Putamen (tissue), 1 donor: ENCODE measurements at regions not wholly inside any gene's neighbourhood (a gene's known extent, or its start where the extent isn't known, plus 50 kb on each side); places are given as distances from the start of the nearest gene placed in this dataset.
"Not testable (repeated sequence)": the region's sequence is repeated elsewhere in the genome, so short reads cannot be mapped to it uniquely, and the experiment has no call there.

Source experiments
- DNase-seq: peaks from one replicate; pipeline ENCODE4 v3.0.0-alpha.2; 2016; ENCODE audit warnings: low spot score

DNA sequence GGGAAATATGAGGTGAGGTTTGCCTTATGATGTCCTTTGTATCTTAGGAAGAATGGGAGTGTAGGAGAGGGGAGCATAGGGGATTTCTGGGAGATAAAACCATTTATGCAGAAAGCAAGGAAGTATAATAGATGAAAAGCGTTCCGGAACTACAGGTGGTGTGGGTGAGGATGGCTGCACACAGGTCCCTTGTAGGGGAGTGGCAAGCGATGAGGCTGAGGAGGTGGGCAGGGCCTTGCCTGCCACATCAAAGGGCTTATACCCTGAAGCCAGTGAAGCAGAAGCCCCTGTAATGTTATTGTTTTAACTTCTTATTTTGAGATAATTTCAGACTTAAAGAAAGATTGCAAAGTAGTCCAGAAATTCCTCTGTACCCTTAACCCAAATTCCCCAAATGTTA is 107.3 kb upstream of the IKBKE start:
- not testable (repeated sequence) for DNase-seq

DNA sequence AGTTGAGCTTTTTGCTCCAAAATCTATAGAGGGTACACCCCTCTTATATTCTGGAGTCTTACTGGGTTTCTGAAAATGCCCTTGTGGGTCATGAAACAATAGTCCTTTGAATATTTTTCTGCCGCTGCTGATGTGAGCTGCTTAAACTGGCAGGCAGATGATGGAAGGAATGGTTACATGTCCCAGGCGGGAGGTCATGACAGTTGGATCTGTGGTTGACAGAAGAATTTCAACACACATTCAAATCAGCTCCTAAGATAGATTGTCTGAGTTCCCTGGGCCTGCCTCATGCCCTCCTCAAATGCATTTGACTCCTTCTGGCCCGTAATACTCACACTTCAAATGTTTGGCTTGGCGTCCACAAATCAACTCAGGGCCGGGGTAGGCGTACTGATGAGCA is 105.0 kb upstream of the IKBKE start:
- DNase-seq, result peak; percentile 41

DNA sequence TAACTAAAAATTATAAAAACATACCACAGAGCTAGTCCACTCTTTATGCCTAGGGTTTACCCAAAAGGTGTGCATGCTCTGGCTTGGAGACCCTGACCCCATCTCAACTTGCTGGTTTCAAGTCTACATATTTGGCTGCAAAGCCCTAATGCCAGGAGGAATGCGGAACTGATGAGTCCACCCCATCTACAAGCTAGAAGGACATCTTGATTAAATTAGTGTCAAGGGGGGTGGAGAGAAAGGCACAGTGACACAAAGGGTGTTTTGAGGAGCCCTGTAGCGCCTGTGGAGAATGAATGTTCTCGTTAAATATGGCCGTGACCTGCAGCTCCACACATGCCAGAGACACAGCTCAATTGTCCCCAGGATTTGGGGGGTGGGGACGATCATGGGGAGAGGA is 104.1 kb upstream of the IKBKE start:
- not testable (repeated sequence) for DNase-seq

DNA sequence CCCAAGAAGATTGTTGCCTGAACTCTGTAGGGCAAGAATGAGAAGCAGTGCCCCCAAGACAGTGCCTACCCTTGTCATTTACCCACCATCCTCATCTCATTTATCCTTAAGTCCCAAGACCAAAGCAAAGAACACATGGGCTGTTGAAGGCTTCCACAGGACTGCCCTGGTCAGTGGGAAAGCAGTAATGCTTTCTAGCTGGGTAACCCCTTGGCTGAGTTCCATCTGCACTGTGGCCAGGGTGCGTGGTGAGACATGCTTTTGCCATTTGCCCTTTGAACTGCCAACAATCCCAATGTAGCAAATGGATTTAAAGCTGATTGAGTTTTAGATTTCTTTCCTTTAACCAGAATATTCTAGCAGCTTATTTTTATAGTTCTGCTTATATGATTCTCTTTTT is 103.5 kb upstream of the IKBKE start:
- not testable (repeated sequence) for DNase-seq

DNA sequence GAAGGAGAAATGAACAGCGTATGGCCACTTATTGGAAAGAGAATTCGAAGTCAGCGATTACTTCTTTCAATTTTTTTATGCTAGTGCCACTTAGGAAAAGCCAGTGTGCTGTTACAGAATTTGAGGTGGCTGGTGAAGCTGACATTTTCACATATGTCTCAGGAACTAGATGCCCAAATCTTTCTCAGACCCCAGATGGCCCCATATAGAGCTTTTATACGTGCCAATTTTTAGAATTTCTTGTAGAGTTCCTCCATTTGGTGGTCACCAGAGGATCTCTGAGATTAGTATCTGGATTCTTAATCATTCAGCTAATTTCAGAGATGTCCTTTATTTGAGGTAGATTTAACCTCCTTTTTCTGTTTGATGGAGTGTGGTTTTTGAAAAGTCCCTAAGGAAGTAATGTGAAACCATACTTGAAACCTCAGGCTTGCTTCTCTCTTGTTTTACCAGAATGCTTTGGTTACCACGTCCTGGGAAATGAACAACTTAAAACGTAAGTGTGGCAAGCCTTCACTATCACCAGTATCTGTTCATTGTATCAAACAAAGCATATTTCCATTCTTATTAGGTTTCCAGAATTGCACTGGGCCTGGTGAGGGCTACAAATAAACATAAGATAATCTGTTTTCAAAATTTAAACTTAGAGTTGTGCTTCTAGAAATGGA is 102.2 kb upstream of the IKBKE start:
- not testable (repeated sequence) for DNase-seq

DNA sequence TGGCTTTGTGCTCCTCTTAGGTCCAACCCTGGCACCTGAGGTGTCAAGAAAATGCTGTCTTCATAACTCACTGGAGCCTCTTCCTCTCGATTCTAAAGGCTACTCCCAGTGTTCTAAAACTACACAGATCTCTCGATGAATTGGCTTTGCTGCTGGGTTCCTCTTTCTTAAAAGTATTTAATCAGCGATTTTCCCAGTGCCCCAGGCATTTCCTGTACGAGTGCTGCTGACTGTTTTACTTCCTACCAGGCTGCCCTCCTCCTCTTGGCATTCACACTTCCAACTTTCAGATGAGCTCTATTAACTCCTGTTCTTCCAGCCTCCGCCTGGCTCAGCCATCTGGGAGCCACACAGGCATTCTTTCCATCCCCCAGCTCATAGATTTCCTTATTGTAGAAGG is 95.6 kb upstream of the IKBKE start:
- not testable (repeated sequence) for DNase-seq

DNA sequence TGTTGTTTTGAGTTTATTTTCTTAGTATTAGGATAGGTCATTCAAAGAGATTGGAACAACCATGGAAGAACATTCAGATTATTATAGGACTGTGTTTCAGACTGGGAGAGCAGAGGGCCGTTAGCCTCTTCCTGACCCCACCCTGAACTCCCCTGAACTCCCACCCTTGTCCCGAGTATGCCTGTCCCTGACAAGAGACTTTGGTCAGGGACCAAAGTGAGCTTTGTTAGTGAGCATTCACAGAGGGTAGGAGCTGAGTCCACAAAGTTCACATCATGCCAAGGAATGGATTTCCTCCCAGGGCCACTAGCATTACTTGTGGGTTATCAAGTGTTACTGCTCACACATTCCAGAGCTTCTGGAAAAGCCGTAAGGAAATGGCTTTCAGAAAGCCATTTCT is 94.7 kb upstream of the IKBKE start:
- DNase-seq, result not testable (repeated sequence)

DNA sequence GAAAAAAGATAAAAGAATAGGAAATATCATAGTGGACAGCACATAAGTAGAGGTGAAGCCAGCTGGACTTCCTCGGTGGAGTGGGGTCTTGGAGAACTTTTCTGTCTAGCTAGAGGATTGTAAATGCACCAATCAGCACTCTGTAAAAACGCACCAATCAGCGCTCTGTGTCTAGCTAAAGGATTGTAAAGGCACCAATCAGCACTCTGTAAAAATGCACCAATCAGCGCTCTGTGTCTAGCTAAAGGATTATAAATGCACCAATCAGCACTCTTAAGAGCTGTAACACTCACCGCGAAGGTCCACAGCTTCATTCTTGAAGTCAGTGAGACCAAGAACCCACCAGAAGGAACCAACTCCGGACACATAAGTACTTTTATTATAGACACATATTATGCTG is 91.8 kb upstream of the IKBKE start:
- DNase-seq, result not testable (repeated sequence)

DNA sequence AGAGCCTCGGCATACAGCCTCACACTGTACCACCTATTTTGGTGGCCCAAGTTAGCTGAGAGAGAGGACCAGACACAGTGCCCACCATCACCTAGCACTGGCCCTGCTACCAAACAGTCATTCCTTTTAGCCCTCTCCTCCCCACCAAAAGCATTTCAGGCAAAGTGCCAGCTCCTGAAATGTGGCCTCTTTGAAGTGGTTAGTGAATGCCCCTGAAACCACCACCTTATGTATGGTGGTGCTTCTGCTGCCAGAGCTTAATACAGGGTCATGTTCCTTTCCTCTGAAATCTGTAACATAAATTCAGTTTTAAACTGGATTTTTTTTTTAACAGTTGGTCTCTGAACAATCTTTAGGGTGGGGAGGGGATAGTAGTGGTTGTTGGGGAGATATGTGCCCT is 91.0 kb upstream of the IKBKE start:
- not testable (repeated sequence) for DNase-seq

DNA sequence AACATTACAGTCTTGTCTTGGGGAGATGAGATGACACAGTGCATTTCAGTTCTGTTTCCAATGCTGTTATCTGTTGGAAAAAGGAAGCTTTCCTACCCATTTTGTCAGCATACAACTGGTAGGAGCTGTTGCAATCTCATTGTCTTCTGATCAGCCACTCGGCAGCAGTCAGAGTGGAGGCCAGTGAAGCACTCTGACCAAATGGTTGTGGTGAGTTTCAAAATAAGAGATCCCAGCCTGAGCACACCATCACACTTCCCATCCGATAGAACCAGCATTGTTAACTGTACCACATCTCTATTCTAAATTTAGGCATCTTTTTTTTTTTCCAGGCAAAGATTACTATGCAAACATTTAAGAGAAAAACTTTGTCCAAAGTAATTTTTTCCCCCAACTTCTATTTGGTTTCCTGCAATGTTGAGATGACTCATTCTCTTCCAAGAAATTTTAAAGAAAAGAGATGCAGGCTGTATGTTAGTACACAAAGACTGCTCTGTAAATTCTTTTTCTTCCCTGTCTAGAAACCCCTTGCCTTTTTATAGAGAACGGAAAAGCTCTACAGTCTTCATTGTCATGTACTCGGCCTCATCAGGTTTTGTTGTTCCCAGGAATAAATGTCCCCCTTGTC is 90.0 kb upstream of the IKBKE start:
- not testable (repeated sequence) for DNase-seq

DNA sequence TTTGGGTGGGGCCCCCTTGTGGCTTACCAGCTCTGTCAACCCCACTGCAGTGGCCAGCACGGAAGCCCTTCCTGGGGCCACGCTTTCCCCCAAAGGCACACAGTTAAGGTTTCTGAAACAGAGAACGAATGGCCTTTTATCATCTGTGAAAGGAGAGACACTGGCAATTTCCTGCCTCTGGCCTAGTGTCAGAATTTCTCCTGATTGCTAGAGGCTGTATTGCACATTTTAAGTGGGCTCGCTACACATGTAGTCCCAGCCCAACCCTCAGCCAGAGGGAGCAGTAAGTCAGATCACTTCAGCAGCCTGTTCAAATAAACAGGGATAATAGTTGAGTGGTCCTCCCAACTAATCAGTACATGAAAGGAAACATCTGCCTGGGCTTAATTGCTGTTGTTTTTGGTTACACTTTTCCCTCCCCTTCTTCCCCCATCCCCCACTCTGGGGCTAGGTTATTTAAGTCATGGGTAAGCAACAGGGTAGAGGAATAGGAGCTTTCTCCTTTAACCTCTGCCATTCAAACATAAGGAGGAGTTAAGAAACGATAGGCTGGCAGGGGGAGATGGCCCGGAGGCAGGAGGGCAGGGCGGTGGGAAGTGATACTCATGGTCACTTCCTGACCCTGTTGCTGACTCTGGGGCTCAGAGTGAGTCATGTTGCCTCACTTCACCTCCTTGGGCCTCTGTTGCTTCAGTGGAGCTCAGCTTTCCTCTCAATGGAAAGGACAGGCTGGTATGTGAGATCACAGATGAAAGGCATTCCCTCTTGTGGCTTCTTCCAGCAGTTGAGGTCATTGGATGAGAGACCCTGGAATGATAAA is 89.3 kb upstream of the IKBKE start:
- not testable (repeated sequence) for DNase-seq

DNA sequence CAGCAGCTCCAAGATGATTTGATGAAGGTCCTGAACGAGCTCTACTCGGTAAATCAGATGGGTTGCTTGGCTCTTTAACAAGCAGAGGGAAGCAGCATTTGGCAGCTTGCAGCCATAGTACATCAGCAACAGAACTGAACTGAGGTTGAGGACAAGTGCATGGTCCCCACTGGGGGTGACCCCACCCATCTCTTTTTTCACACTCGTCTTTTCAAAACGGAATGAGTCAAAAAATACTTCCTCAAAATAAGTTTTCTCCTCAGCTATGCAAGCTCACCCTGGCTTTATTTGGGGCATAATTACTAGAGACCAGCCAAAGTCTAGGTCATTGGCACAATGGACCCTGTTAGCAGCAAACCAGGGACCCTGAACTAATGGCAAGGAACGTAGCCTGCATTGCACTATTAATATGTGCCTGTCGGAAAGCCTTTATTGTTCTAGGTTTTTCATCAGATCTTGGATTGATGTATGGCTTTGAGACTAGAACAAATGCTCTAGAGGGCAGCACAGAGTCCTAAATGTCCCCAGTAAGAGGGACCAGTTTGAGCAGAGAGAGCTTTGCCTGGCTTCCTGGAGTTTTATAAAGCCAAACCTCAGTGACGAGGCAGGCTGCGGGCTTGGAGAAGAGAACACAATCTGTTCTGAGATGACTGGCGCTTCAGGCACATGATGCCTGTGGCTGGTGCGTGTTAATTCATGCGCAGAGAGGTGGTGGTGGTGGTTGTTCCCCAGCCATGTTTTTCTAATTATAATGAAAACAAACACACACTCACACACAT is 86.1 kb upstream of the IKBKE start:
- not testable (repeated sequence) for DNase-seq

DNA sequence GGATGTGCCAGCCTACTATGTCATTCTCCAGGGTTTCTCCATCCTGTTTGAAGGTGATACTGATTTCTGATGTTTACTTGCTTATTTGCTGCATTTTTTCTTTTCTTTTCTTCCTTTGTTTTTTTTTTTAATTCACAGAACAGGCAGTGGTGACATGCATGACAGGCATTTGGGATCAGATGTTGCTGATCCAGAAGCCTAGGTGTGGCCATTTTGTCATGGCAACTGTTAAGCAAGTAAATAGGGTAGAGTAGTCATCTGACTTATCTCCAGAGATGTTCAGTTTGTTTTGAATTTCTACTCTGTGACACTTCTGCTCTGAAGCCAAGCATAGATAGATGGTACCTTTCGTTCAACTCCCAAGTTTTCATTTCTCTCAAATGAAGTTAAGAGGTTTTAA is 85.4 kb upstream of the IKBKE start:
- not testable (repeated sequence) for DNase-seq

DNA sequence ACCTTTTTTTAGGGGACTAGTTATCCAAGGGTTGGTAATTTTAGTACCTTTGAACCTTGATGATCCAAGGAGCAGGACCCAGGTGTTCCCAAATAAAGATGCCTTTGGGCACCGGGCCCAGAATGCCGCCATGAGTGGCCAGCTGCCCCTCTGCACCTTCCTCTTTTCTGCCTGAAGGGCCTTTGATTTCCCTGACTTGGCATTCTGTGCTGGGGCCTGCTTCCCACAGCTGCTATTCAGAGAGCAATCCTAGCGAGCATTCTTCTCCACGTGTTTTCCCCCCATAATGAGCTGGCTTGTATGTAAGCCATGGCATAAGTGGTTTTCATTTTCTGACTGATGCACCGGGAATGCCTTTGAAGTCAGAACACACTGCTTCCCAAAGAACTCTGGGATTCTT is 82.6 kb upstream of the IKBKE start:
- not testable (repeated sequence) for DNase-seq

DNA sequence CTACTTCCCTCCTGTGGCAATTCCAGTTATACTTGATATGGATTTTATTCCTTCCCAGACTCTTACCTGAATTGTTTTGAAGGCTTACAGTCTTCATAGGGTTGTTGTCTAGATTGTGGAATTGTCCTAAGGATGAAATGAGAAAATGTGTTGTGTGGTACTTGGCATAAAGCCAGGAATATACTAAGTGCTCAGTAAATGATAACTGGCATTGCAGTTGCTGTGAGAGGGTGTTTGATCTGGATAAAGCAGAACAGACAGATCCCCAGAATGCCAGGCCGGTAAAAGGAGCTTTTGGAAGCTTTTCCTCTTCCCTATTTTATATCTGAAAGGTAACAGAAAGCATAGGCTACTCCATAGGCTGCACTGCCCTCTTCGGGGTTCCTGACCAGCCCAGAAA is 78.4 kb upstream of the IKBKE start:
- not testable (repeated sequence) for DNase-seq

DNA sequence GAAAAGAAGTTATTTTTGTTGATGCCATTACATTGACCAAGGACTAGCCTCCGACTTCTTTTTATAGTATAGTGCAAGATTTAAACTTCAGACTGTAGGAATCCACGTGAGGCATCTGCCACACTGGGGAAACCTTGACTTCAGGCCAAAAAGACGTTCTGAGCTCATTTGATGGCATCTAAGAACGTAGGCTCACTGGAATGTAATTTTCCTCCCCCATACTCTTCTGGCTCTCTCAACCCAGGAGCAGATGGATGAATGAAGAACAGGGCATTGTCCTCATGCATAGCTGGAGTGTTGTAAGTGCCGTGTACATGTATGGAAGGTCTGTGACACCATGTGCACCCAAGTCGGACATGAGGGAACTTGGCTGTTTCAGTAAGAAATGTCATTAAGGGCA is 72.8 kb upstream of the IKBKE start:
- not testable (repeated sequence) for DNase-seq

DNA sequence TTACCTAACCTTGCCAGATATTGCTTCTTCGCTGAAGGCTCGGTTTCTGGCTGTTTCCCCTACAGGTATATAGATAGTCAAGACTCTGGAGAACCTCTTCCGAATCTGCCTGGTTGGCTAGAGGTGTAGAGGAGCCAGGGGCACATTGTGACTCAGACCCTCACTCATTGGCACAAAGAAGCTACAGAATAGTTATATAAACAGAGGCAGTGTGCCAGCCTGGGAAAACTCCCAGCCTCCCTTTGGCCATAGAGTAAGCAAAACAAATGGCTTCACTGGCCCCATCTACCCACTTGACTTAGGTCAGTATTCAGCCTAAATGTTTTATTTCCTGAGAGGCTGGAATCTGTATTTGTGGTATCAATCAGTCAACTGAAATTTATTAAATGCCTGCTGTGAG is 72.0 kb upstream of the IKBKE start:
- DNase-seq, result not testable (repeated sequence)

DNA sequence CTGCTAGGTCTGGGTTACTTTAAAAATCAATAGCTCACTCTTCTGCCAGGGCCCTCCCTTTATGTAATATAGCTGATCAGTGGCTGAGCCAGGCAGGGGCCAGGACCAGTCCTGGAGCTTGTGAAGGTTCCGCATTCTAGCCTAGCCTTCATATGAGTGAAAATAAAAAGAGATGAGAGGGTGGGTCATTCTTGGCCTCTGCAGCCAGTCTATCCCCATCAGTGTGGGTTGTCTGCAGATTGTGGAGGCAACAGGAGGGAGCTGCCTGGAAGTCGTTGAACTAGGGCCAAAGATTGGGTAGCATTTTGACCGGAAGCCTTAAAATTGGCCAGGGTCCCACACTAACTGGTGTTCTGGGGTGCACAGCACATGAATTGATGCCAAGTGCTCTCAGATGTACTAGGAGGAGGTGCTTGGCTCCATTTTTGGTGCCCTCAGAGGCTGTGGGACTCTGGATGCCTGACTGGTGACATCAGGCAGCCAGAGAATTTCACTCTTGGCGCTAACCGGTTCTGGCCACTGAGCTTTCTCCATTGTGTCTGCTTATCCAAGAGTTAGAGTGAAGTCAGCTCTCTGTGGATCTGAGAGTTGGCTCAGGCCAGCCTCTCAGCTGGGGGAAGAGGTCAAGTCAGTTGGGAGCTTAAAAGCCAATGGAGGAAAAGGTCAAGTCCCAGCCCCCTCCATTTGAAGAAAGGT is 66.5 kb upstream of the IKBKE start:
- not testable (repeated sequence) for DNase-seq

DNA sequence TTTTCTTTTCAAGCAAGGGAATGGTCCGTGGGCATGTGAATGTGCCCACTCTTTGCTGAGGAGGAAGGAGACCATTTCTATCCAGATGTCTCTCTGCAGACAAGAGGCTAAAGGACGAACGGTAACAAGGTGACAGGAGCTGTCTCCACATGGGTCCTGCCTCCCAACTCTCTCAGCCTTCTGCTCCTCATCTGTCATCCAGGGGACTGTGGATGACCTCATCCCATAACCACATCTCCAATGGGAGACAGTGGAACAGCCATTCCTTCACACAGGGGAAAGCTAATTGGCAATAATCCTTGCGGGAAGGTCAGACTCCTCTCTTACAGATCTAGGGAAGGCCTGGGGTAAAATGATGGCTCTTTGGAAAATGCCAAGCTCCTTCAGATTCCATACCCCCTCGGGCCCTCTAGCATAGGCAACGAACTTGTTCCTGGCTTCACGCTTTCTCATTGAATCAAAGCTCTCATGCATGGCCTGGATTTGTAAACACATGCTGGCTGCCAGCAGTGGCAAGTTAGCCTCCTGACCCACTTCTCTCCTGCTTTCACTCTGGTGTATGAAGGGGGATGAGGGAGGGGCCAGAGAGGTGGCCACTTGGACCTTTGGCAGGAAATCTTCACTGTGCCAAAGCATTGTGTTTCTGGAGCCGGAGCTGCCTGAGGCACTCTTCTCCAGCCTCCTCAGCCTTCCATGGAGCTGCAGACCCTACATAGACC is 65.8 kb upstream of the IKBKE start:
- not testable (repeated sequence) for DNase-seq

DNA sequence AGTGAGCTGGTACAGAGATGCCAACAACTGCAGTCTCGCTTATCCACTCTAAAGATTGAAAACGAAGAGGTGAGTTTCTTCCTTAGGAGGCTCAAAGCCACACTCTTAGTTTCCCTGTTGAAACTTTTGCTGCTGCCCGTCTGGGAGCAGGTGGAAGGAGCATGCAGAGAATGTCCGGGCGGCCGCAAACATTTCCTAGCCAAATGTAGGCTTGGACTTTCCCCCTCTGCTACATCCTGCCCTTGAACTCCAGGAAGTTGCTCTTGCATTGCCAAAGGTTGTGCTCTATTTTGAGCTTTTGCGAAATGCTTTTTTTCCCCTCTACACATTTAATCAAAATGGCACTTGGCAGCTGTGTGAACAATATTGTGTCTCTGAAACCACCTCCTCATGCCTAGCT is 65.0 kb upstream of the IKBKE start:
- DNase-seq, result not testable (repeated sequence)
